ENCODE measurements at regions not wholly inside any gene's neighbourhood (a gene's known extent, or its start where the extent isn't known, plus 50 kb on each side); places are given as distances from the start of the nearest gene placed in this dataset.

- Mint-ChIP-seq H3K27me3 (peaks cover 1% of the 10 kb centered on the region), H3K27ac (no peak overlapping the region), H3K4me1 (no peaks in the 10 kb centered on the region), H3K9me3 (no peaks in the 10 kb centered on the region), H3K4me3 (no peak overlapping the region), H3K36me3 (no peaks in the 10 kb centered on the region)
- no peak for DNase-seq (ENCODE audit: low spot score in 2 of 2)
- ATAC-seq (ENCODE audit: low read depth), result no peak
Observed at GRCh38 chr18:73948497-73948896, 199.1 kb downstream of the FBXO15 start.

GRCh38 chr18:73948084-73948483 lies 199.6 kb downstream of the FBXO15 start:
- H3K4me3 Mint-ChIP-seq, result no peak overlapping the region
- H3K27ac Mint-ChIP-seq, result no peak overlapping the region
- no peaks in the 10 kb centered on the region for H3K9me3 Mint-ChIP-seq
- peaks cover 1% of the 10 kb centered on the region for H3K27me3 Mint-ChIP-seq
- no peak for DNase-seq (ENCODE audit: low spot score in 2 of 2)
- H3K36me3 Mint-ChIP-seq, result no peaks in the 10 kb centered on the region
- ATAC-seq (ENCODE audit: low read depth), result no peak
- H3K4me1 Mint-ChIP-seq, result no peaks in the 10 kb centered on the region

- ATAC-seq (ENCODE audit: low read depth), result no peak
- H3K4me3 Mint-ChIP-seq, result no peak overlapping the region
- no peak for DNase-seq (ENCODE audit: low spot score in 2 of 2)
Observed at GRCh38 chr18:73947180-73947921, 200.3 kb downstream of the FBXO15 start.

GRCh38 chr18:73945130-73945792 lies 202.4 kb downstream of the FBXO15 start:
- no peaks in the 10 kb centered on the region for H3K4me1 Mint-ChIP-seq
- H3K27me3 Mint-ChIP-seq, result peaks cover 1% of the 10 kb centered on the region
- DNase-seq (ENCODE audit: low spot score in 2 of 2) (no peak), ATAC-seq (ENCODE audit: low read depth) (no peak)
- no peak overlapping the region for H3K4me3 Mint-ChIP-seq
- no peaks in the 10 kb centered on the region for H3K36me3 Mint-ChIP-seq
- no peak overlapping the region for H3K27ac Mint-ChIP-seq
- H3K9me3 Mint-ChIP-seq, result no peaks in the 10 kb centered on the region

More at GRCh38 chr18:73947180-73947921, 200.3 kb downstream of the FBXO15 start:
- Mint-ChIP-seq H3K4me1 (no peaks in the 10 kb centered on the region), H3K27me3 (peaks cover 1% of the 10 kb centered on the region), H3K27ac (no peak overlapping the region), H3K36me3 (no peaks in the 10 kb centered on the region), H3K9me3 (no peaks in the 10 kb centered on the region)

- H3K27me3 Mint-ChIP-seq, result peaks cover 1% of the 10 kb centered on the region
- ATAC-seq (ENCODE audit: low read depth) (no peak), DNase-seq (ENCODE audit: low spot score in 2 of 2) (no peak)
- H3K9me3 Mint-ChIP-seq, result no peaks in the 10 kb centered on the region
- no peak overlapping the region for H3K27ac Mint-ChIP-seq
- H3K4me1 Mint-ChIP-seq, result no peaks in the 10 kb centered on the region
- no peaks in the 10 kb centered on the region for H3K36me3 Mint-ChIP-seq
- no peak overlapping the region for H3K4me3 Mint-ChIP-seq
Observed at GRCh38 chr18:73944715-73945114, 202.9 kb downstream of the FBXO15 start.

GRCh38 chr18:73943763-73944162 lies 203.9 kb downstream of the FBXO15 start:
- DNase-seq (ENCODE audit: low spot score in 2 of 2) (no peak), ATAC-seq (ENCODE audit: low read depth) (no peak)
- Mint-ChIP-seq H3K4me3 (no peak overlapping the region), H3K9me3 (no peaks in the 10 kb centered on the region), H3K27ac (no peak overlapping the region), H3K36me3 (no peaks in the 10 kb centered on the region), H3K4me1 (no peaks in the 10 kb centered on the region), H3K27me3 (peaks cover 4% of the 10 kb centered on the region)

- no peak for ATAC-seq (ENCODE audit: low read depth)
- Mint-ChIP-seq H3K36me3 (no peaks in the 10 kb centered on the region), H3K27me3 (peaks cover 4% of the 10 kb centered on the region), H3K27ac (no peak overlapping the region), H3K4me3 (no peak overlapping the region), H3K4me1 (no peaks in the 10 kb centered on the region), H3K9me3 (no peaks in the 10 kb centered on the region)
- no peak for DNase-seq (ENCODE audit: low spot score in 2 of 2)
Observed at GRCh38 chr18:73942956-73943355, 204.7 kb downstream of the FBXO15 start.

GRCh38 chr18:73942081-73942625 lies 205.5 kb downstream of the FBXO15 start:
- no peaks in the 10 kb centered on the region for H3K4me1 Mint-ChIP-seq
- no peak for DNase-seq (ENCODE audit: low spot score in 2 of 2)
- no peaks in the 10 kb centered on the region for H3K36me3 Mint-ChIP-seq
- no peaks in the 10 kb centered on the region for H3K9me3 Mint-ChIP-seq
- H3K27ac Mint-ChIP-seq, result no peak overlapping the region
- no peak for ATAC-seq (ENCODE audit: low read depth)
- H3K27me3 Mint-ChIP-seq, result peaks cover 6% of the 10 kb centered on the region
- no peak overlapping the region for H3K4me3 Mint-ChIP-seq

GRCh38 chr18:73940721-73941120 lies 206.9 kb downstream of the FBXO15 start:
- peaks cover 6% of the 10 kb centered on the region for H3K27me3 Mint-ChIP-seq
- no peak overlapping the region for H3K27ac Mint-ChIP-seq
- H3K4me3 Mint-ChIP-seq, result no peak overlapping the region
- H3K9me3 Mint-ChIP-seq, result no peaks in the 10 kb centered on the region
- no peaks in the 10 kb centered on the region for H3K36me3 Mint-ChIP-seq
- no peaks in the 10 kb centered on the region for H3K4me1 Mint-ChIP-seq
- no peak for DNase-seq (ENCODE audit: low spot score in 2 of 2)
- no peak for ATAC-seq (ENCODE audit: low read depth)

- Mint-ChIP-seq H3K4me3 (no peak overlapping the region), H3K36me3 (no peaks in the 10 kb centered on the region), H3K4me1 (no peaks in the 10 kb centered on the region), H3K27ac (no peak overlapping the region), H3K9me3 (no peaks in the 10 kb centered on the region), H3K27me3 (peaks cover 6% of the 10 kb centered on the region)
- ATAC-seq (ENCODE audit: low read depth) (no peak), DNase-seq (ENCODE audit: low spot score in 2 of 2) (no peak)
Observed at GRCh38 chr18:73939391-73939790, 208.2 kb downstream of the FBXO15 start.

GRCh38 chr18:73933685-73934084 lies 213.9 kb downstream of the FBXO15 start:
- H3K4me3 Mint-ChIP-seq, result no peak overlapping the region
- ATAC-seq (ENCODE audit: low read depth), result no peak
- H3K9me3 Mint-ChIP-seq, result no peaks in the 10 kb centered on the region
- no peaks in the 10 kb centered on the region for H3K36me3 Mint-ChIP-seq
- no peak overlapping the region for H3K27ac Mint-ChIP-seq
- peaks cover 2% of the 10 kb centered on the region for H3K27me3 Mint-ChIP-seq
- no peaks in the 10 kb centered on the region for H3K4me1 Mint-ChIP-seq
- no peak for DNase-seq (ENCODE audit: low spot score in 2 of 2)

- H3K36me3 Mint-ChIP-seq, result no peaks in the 10 kb centered on the region
- no peak for ATAC-seq (ENCODE audit: low read depth)
- peaks cover 2% of the 10 kb centered on the region for H3K27me3 Mint-ChIP-seq
- no peak overlapping the region for H3K4me3 Mint-ChIP-seq
- no peak for DNase-seq (ENCODE audit: low spot score in 2 of 2)
- H3K4me1 Mint-ChIP-seq, result no peaks in the 10 kb centered on the region
- no peaks in the 10 kb centered on the region for H3K9me3 Mint-ChIP-seq
- no peak overlapping the region for H3K27ac Mint-ChIP-seq
Observed at GRCh38 chr18:73932976-73933375, 214.7 kb downstream of the FBXO15 start.

- Mint-ChIP-seq H3K4me1 (no peaks in the 10 kb centered on the region), H3K27me3 (peaks cover 3% of the 10 kb centered on the region), H3K9me3 (no peaks in the 10 kb centered on the region), H3K36me3 (no peaks in the 10 kb centered on the region), H3K27ac (no peak overlapping the region), H3K4me3 (no peak overlapping the region)
- DNase-seq (ENCODE audit: low spot score in 2 of 2) (no peak), ATAC-seq (ENCODE audit: low read depth) (no peak)
Observed at GRCh38 chr18:73927496-73927895, 220.1 kb downstream of the FBXO15 start.

GRCh38 chr18:73924836-73925235 lies 222.8 kb downstream of the FBXO15 start:
- DNase-seq (ENCODE audit: low spot score in 2 of 2) (no peak), ATAC-seq (ENCODE audit: low read depth) (no peak)
- Mint-ChIP-seq H3K27me3 (peaks cover 3% of the 10 kb centered on the region), H3K36me3 (no peaks in the 10 kb centered on the region), H3K4me1 (no peaks in the 10 kb centered on the region), H3K9me3 (no peaks in the 10 kb centered on the region), H3K27ac (no peak overlapping the region), H3K4me3 (no peak overlapping the region)
